ENCODE measurements at regions not wholly inside any gene's neighbourhood (a gene's known extent, or its start where the extent isn't known, plus 50 kb on each side); places are given as distances from the start of the nearest gene placed in this dataset.

- TF ChIP-seq, protein P1, sequence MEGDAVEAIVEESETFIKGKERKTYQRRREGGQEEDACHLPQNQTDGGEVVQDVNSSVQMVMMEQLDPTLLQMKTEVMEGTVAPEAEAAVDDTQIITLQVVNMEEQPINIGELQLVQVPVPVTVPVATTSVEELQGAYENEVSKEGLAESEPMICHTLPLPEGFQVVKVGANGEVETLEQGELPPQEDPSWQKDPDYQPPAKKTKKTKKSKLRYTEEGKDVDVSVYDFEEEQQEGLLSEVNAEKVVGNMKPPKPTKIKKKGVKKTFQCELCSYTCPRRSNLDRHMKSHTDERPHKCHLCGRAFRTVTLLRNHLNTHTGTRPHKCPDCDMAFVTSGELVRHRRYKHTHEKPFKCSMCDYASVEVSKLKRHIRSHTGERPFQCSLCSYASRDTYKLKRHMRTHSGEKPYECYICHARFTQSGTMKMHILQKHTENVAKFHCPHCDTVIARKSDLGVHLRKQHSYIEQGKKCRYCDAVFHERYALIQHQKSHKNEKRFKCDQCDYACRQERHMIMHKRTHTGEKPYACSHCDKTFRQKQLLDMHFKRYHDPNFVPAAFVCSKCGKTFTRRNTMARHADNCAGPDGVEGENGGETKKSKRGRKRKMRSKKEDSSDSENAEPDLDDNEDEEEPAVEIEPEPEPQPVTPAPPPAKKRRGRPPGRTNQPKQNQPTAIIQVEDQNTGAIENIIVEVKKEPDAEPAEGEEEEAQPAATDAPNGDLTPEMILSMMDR (IDR thresholded peaks at IDR 0.05; ENCODE audit: low read length) = no peak
- no peak for TF ChIP-seq EZH2 (IDR thresholded peaks at IDR 0.05; ENCODE audit: borderline replicate concordance, low read length)
Measured at GRCh38 chr3:182523836-182524235, 269.5 kb upstream of the ATP11B start.

Measured in OCI-LY1 (cell line).